CMK (cell line): ENCODE measurements at regions not wholly inside any gene's neighbourhood (a gene's known extent, or its start where the extent isn't known, plus 50 kb on each side); places are given as distances from the start of the nearest gene placed in this dataset.

Experiments used
- DNase-seq: peaks from one replicate; pipeline ENCODE4 v3.0.0-alpha.2; 2010; ENCODE audit warnings: low read depth

DNA sequence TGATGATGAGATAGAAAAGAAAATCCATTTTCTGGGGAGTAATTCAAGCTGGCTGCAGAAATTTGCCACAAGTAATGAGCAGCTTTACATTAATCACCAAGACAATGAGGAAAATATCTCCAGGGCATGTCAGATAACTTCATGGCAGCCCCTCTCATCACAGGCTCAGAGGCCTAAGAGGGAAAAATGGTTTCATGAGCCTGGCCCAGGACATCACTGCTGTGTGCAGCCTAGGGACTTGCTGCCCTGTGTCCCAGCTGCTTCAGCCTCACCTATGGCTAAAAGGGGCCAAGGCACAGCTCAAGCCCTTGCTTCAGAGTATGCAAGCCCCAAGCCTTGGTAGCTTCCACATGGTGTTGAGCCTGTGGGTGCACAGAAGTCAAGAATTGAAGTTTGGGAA lies 161.7 kb downstream of the OPA1 start:
- no peak for DNase-seq

DNA sequence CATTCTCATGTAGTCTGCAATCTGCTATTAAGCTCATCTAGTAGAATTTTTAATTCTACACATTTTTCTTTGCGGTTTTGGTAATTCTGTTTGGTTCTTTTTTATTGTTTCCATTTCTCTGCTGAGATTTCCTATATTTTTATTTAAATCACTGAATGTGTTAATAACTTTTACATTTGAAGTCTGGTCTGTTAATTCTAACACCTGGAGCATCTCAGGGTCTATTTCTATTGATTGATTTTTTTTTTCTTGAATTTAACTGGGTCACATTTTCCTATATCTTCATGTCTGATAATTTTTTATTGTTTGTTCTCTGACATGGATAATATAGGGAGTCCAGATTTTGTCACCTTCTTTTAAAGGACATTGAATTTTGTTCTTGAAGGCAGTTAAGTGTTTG lies 163.5 kb downstream of the OPA1 start:
- DNase-seq, result no peak

DNA sequence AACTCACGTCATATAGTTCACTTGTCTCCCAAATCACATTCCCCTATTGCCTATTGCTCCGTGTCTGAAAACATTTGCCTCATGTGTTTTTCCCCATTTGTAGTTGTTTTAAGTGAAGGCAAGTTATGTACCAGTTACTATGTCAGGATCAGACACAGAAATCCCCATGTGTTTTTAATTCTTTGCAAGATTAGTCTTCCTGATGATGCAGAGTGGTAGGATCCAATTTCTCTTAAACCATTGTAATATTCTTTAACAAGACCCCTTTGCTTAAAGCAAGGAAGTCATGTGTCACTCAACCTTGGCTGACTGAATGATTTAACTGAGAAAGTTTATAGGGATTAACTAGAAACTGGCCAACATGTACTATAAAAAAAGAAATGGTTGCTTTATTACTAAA lies 164.4 kb downstream of the OPA1 start:
- no peak for DNase-seq

DNA sequence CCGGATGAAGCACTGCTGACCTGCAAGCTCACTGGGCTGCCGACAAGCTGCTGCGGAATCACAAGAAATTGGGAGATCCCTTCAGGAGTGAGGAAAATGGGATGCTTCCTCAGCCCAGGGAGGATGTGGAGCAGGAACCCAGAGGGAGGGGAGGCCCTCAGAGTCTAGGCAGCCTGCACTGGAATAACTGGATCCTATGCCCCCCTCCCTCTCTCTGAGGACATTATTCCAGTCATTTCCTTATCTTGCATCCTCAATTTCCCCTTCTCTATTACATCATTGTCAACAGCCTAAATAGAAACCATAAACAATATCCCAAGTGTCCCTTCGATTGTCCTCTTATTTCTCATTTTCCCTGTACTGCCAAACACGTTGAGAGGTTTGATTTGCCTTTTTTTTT lies 169.0 kb downstream of the OPA1 start:
- no peak for DNase-seq

DNA sequence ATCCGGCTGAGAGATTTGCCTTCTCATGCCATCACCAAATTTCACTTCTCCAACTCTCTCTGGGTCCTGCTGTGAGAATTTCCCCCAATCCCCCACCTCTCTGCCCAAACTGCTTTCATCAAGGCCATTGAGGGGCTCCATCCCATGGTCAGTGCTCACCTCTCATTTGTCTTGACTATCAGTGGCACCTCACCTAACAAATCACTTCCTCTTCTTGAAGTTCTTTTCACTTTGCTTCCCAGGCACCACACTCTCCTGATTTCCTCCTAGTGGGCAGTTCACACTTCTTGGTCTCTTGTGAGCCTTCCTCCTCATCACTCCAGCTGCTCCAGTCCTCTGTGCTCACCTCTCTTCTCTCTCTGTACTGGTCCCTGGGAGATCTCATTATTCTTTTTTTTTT lies 169.6 kb downstream of the OPA1 start:
- DNase-seq, result no peak

DNA sequence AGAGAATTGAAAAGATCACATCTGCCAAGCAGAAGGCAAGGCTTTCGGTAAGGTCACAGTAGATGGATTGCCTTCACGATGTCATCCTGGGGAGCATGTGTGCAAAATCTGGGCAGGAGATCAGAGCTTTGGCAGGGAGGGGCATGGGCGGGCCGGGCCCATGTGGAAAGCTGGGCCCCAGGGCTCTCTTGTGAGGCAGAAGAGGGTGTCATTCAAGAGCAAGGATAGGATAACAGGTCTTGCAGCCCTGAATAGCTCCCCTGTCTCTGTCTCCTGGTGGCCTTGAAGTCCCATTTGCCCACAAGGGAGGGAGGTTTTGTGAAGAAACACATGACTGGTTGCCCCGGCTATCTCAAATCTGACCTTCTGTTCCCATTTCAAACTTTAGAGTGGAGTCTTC lies 172.0 kb downstream of the OPA1 start:
- no peak for DNase-seq

DNA sequence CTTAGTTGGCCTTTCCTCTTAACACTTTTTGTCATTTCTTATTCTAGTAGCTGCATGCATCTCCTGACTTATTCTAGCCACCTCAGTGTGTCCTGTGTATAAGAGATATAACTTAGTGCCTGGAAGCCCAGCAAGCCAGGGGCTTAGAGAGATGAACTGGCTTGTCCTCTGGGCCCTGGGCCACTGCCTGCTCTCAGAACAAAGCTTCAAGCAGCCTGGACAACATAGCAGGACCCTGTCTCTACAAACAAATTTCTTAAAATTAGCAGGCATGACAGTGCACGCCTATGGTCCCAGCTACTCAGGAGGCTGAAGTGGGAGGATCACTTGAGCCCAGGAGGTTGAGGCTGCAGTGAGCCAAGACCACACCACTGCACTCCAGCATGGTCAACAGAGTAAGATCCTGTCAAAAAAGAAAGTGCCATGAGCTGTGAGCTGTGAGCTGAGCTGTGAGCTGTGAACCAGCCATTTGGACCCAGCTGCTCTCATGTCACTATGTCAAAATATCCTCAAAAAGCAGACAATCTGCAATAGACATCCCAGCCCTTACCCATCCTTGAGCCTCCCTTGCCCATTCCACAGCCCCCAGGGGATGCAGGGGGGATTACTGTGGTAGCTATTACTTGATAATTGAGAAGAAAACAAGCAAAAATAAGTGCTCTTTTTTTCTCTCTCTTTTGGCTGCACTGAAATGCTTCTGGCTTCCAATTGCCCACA lies 174.5 kb downstream of the OPA1 start:
- no peak for DNase-seq

DNA sequence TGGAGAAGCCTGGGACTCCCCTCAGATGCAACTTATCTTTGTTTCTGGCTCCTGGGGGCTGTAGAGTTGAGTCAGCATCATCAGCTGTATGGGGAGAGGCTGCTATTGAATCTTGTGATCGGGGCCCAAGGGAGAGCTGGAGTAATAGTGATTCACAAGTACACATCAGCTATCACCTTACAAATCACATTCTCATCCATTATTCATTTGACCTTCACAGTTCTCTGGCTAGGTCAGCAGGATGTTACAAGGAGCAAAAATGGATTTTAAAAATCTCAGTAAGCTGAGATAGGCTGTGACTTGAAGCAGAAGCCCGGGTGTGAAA lies 175.0 kb downstream of the OPA1 start:
- DNase-seq, result no peak

DNA sequence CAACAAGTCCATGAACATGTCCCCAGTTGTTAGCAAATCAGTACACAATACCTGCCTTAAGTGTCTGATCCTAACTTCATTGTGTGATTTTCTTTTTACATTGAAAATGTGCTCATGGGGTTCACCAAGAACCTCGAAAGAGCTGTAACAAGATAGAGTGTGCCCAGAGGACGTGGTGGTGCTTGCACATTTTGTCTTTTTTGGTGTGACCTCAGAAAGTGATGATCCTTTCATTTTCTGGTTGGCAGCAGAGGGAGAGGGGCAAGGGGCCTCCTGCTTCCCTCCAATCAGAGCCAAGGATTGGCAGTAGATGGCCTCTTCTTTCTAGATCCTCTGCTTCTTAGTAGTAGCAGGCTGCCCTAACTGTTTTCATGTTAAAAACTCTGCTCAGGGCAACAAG lies 176.4 kb downstream of the OPA1 start:
- DNase-seq, result no peak

DNA sequence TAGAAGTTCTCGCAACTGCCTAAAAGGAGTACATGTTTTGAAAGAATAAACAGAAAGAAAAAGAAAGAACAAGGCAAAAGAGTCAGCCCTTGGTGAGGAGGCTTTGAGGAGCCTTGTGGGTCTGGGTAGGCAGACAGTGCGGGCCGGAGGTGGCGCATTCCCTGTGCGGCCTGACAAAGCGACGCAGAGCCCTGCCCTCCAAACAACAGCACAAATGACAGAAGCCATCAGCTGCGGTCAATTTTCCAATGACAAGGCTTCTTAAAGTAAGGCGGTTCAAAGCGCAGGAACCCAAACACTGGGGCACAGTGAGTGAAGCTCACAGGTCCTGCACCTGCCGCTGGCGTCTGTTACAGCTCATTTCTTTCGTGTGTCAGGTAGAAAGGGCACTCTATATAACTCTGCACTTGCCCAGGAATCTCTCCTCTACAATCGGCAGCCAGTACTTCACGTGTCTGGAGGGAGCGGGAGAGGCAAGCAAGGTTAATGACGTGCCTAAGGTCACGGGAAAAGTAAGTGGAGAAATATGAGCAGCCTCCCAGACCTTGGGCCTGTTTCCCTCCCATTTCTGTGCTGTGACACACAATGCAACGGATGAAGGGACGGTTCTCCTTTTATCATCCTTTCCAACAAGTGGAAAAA lies 178.1 kb downstream of the OPA1 start:
- no peak for DNase-seq

DNA sequence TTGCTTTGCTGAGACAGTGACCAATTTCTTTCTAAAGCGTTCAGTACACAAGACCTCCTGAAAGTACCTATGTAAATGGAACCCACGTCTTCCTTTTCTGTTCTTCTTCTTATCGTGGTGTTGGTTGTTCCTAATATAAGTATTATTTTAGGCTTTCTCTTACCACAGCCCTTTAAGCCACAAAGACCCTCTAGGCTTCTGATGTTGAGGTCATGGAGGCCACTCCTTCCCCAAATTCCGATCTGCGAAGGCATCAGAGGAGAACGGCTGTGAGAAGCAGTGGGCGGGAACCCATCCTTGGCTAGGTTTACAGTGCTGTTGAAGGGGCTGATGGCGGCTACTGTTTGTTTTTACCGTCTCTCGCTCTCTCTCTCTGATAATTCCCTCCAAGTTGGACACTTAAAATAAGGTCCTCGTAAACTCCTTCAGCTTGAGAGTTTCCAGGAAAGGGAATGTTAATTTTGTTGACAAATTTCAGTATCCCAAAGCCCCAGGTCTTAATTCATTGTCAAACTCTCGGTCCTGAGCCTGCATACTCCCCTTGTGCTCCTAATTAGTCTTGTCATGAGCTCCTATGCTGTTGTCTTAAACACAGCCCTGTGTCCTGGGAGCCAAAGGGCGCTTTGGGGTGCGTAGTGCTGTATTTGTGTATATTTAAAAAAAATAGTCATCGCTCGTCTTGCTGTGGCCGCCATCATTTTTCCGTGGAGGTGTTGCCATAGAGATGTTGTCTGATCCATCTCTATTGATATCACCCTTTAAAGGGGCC lies 178.8 kb downstream of the OPA1 start:
- no peak for DNase-seq

DNA sequence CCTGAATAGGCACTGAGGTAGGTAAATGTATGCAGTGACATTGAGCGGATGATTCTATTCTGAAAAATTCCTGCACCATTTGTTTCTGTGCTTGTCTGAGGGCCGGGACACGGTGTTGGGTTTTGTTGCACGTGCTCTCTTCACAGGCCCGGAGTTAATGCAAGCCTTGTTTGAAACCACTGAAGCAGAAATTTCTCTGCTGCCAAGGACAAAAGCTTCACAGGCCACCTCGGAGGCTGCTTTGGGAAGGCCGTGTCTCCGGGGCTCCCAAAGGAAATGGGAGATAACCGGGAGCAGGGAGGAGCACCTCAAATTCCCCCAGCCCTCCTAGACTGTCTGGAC lies 179.4 kb downstream of the OPA1 start:
- no peak for DNase-seq

DNA sequence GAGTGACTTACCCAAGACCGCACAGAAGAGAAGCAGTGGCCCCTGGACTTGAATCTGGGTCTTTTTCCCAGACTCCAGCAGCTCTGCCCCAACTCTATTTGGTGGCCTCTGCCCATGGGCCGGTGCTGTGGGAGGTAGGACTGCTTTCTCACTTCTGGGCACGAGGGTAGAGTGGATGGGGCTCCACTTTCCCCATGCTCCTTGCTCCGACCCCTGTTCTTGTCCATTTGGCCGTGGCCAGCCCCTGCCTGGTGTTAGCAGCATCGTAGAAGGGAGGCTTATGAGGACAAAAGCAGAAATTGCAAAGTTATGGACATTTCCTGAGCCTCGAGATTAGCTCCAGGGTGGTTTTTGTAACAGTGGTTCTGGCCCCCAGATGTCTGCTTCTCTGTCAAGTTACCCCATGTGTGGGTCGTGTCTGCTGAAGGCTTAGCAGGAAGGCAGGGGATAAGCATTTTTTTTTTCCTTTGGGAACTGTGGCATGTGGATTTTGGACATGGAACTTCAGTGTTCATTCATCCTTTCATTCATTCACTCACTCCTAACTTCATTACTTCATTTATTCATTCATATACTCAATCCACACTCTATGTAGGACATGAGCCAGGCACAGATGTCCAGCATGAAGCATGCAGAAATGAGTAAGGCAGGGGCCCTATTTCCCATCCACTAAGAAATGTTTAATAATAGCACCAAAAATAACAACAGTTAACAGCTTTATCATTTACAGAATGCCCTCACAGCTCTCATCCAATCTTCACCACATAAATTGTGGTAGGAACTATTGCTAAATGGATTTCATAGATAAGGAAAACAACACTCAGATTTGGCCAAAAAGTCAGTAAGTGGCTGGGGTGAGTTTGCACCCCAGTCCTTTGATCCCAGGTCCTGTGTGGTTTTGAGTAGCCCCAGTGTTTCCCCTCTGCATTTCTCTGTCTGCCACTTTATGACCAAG lies 180.5 kb downstream of the OPA1 start:
- peak; percentile 14 for DNase-seq

DNA sequence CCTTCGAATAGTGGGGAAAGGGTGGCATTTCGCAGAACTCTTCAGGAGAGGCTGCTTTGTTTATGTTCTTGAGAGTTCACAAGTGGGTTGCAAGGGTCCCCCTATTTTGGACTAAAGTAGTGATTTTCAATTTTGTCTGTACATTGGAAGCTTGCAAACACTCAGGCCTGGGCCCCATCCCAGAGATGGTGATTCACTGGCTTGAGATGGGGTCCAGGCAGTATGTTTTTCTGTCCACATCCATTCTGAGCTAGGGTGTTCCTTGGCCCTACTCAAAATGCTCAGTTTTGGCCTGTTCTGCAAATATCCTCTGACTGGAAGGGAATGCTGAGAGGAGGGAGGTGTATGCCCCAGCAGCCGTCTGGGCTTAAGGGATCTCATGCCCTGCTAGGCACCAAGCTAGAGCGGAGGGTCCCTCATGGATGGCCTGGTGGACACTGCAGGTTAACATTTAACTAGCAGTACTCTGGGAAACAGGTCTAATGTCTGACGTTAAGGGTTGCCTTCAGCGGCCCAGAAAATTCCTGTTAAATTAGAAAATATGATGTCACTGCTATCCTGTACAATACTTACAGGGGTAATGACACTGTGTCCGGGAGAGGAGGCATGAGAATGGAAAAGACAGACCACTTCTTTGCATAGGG lies 181.4 kb downstream of the OPA1 start:
- no peak for DNase-seq

DNA sequence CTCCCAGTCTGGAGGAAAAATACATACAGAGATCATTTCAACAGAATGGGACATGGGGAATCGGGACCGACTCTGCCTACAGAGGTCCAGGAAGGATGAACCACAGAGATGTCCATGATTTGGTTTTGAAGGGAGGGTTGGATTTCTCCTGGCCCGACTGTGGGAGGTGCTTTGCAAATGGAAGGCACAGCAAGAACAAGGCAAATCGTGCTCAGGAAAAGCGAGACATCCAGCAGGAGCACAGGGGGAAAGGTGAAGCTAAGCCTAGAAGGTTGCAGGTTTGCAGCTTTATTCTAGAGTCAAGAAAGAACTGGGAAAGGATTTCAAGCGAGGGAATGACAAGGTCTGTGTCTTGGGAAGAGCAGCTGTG lies 181.9 kb downstream of the OPA1 start:
- DNase-seq, result no peak

DNA sequence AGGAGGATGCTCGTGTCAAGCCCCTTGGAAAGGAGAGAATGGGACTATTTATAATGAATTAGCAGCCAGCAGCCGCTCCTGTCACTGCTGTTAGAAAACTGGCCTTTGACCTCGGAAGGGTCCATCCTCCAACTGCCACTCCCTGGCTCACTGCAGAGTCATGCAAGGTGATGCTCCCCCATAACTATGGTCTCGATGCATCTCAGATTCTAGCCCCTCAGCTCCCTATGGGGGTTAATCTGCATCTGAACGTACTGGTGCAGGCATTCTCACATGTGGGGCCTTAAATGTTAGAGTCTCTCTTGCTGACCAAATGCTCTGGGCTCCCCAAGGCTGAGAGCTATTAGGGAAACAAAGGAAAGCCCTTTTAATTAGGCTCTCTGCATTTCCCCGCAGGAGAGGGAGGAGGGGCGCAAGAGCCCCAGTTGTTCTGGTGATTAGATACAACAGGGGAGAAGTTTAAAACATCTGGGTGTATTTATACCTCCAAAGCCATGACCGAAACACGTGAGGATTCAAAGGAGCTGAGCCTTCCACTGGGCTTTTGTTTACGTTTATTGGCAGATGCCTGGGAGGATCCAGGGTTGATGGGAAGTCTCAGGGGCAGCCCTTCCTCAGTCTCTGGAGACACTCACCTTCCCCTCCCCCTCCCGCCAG lies 182.5 kb downstream of the OPA1 start:
- no peak for DNase-seq

DNA sequence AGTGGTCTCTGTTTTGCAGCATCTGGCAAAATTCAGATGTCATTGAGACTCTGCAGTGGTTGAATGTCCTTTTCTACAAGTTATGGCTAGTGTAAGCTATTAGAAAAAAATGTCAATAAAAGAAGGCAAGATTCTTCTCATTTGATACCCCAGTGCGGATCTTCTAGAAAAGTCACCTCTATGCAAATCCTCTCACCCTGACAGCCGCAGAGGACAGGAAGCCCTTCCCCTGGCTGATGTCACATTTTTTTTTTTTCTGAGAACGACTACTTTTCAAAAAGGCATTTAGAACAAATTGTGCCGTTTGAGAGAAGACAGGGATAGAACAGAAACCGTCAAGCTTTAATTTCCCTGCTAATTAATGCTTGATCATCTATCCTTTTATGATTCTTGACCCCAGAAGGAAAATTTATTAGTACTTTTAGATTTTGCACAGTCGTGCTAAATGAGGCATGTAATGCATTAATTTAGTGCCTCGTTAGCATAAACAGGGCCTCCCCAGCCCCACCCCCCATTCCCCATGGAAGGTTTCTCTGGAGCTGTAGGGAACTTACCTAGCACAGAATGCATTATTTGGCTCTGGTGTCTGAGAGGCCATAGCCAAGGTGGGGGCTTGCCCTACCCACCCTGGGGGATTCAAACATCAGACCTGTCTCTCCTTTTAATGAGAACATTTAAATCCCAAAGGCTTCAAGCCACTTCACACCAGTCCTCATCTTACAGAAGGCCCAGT lies 183.8 kb downstream of the OPA1 start:
- no peak for DNase-seq

DNA sequence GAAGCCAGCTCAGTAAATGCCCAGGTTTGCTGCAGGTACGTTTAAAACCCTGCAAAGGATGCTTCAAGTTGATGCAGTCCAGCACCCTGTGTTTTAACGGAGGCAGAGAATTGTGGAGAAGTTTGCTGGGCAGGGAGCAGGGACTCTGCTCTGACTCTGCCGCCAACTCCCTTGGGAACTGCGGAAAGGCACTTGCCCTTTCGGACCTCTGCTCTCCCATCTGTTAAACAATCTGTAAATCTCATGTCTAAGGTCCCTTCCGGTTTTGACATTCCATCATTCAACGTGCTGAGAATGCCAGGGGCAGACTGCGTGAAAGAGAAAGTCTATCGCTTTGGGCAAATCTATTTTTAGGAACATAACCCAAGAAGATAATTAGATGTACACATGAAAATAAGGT lies 184.5 kb downstream of the OPA1 start:
- no peak for DNase-seq

DNA sequence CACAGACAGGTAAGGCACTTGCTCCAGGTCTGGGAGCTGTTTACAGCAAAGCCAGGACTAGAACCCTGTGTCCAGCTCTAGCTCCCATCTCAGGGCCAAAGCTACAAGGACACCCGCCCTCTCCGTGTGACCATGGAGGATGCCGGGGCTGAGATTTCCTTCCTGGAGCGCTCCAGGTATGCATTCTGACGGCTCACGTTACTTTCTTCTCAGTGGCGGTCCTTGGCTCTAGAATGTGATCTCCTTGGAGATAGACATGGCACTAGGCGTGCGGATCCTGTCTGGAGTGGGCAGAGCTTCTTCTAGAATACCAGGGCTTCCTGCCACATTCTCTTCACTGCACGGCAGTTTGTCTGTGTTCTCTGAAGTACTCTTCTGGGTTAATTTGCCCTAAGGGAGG lies 185.7 kb downstream of the OPA1 start:
- DNase-seq, result no peak

DNA sequence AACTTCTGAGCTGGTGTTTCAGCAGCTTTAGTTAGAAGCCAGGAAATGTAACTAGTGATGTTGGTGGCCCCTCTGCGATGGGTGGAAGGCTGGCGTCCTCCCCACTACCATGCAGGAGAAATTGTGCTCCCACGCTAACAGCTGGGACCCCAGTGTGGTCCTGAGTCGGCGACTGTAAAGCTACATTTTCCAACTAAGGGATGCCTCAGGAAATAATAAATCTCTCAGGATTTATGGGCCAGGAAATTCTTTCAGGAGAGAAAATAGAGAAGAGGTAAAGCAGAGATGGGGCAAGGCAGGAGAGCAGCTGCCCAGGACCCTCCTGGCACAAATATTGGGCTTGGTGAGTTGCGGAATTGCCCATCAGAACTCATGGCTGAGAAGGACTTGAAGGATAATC lies 186.9 kb downstream of the OPA1 start:
- DNase-seq, result no peak

DNA sequence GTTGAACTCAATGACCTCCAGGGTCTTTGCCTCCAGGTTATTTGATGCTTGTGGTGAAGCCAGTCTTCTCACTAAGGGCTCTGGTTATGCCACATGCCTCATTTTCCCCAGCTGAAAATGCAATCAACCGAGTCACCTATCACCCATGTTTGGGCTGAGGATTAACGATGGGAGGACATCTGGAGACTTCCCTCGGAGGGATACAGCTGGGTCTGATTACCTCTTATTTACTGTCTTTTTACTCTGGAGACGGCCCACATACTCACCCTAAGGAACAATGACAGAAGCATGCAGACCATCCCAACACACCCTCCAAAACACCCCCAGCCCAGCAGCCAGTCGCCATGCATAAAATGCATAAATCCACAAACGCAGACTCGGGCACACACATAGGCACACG lies 187.4 kb downstream of the OPA1 start:
- no peak for DNase-seq
